ENCODE measurements at regions not wholly inside any gene's neighbourhood (a gene's known extent, or its start where the extent isn't known, plus 50 kb on each side); places are given as distances from the start of the nearest gene placed in this dataset.

DNA sequence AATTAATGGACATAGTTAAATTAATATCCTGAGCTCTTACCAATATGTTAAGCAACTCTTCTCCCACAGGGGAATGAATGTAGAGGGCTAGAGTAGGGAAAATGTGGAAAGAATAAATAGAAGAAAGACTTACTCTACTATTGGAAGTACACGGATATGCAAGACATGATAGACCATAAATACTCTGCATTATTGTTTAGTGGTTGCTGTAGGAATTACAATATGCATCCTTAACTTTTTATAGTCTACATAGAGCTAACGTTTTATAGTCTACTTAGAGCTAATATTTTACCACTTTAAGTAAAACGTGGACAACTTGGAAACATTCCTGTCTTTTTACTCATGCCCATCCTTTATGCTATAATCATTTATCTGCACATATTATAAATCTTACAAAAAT, 163.8 kb upstream of the GALNT5 start:
- TF ChIP-seq, protein P1, sequence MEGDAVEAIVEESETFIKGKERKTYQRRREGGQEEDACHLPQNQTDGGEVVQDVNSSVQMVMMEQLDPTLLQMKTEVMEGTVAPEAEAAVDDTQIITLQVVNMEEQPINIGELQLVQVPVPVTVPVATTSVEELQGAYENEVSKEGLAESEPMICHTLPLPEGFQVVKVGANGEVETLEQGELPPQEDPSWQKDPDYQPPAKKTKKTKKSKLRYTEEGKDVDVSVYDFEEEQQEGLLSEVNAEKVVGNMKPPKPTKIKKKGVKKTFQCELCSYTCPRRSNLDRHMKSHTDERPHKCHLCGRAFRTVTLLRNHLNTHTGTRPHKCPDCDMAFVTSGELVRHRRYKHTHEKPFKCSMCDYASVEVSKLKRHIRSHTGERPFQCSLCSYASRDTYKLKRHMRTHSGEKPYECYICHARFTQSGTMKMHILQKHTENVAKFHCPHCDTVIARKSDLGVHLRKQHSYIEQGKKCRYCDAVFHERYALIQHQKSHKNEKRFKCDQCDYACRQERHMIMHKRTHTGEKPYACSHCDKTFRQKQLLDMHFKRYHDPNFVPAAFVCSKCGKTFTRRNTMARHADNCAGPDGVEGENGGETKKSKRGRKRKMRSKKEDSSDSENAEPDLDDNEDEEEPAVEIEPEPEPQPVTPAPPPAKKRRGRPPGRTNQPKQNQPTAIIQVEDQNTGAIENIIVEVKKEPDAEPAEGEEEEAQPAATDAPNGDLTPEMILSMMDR (IDR thresholded peaks at IDR 0.05): no peak
- TF ChIP-seq POLR2A (IDR thresholded peaks at IDR 0.05): no peak

All from uterus (tissue), 2 donors.